ENCODE measurements at regions not wholly inside any gene's neighbourhood (a gene's known extent, or its start where the extent isn't known, plus 50 kb on each side); places are given as distances from the start of the nearest gene placed in this dataset.

DNA sequence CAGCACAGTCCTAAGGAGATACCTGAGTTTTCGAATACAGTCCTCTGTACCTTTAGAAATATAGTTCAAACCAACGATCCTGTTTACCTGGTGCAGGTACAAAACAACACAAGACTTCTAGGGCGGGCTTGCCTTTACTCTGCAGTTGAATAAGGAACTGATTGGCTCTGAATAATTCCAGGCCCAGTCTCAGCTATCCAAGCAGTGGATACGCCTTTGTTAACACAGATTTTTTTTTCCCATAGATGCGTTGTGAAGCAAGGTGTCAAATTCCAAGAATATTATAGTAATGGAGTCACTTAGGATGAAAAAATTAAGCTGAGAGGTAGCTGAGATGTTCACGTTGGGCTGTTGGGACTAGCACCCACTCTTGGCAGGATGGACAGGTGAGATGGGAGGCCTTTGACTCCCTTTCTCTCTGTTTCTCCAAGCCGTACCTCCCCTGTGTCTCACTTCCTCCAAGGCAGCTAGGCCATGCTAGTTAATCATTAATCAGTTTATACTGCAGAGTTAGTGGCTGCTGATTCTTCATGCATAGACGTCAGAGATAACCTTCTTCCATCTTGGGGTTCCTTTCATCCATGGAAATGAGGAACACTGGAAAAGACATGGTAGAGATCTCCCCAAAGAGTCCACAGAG lies 380.8 kb upstream of the ACVR2A start:
- H3K27me3 ChIP-seq (ENCODE audit: control insufficient read depth, insufficient read depth, low read length), result no peaks in the 10 kb centered on the region
- H3K9ac ChIP-seq (ENCODE audit: low read length in 3 of 3), result peak overlapping the region in 1 of 3 donors; percentile 8
- peak overlapping the region; percentile 82 to 91 for H3K27ac ChIP-seq (ENCODE audit: low read depth in 2 of 2, low read length in 2 of 2)
- intact Hi-C loops (cut with DNase I), result no loop called here
- TF ChIP-seq, protein P1, sequence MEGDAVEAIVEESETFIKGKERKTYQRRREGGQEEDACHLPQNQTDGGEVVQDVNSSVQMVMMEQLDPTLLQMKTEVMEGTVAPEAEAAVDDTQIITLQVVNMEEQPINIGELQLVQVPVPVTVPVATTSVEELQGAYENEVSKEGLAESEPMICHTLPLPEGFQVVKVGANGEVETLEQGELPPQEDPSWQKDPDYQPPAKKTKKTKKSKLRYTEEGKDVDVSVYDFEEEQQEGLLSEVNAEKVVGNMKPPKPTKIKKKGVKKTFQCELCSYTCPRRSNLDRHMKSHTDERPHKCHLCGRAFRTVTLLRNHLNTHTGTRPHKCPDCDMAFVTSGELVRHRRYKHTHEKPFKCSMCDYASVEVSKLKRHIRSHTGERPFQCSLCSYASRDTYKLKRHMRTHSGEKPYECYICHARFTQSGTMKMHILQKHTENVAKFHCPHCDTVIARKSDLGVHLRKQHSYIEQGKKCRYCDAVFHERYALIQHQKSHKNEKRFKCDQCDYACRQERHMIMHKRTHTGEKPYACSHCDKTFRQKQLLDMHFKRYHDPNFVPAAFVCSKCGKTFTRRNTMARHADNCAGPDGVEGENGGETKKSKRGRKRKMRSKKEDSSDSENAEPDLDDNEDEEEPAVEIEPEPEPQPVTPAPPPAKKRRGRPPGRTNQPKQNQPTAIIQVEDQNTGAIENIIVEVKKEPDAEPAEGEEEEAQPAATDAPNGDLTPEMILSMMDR (IDR thresholded peaks at IDR 0.05; ENCODE audit: borderline replicate concordance, extremely low read depth, insufficient read depth), result no peak
- peaks cover 0 to 20% (median 0%) of the 10 kb centered on the region in 3 donors for H3K4me1 ChIP-seq (ENCODE audit: control insufficient read depth in 2 of 3, insufficient read depth in 2 of 3, low read depth in 1 of 3, low read length in 3 of 3)
- H3K36me3 ChIP-seq (ENCODE audit: control insufficient read depth in 2 of 3, insufficient read depth in 3 of 3, low read length in 3 of 3), result no peaks in the 10 kb centered on the region
- no peaks in the 10 kb centered on the region for H3K9me3 ChIP-seq (ENCODE audit: control insufficient read depth in 2 of 3, insufficient read depth in 1 of 3, low read length in 3 of 3)
- H3K4me3 ChIP-seq (ENCODE audit: low read length in 3 of 3), result peak overlapping the region in 2 of 3 donors; percentile 8 to 18
- DNase-seq (peak in 3 of 5 donors; percentile 22 to 70 (median 58)), FAIRE-seq (peak; percentile 27)

DNA sequence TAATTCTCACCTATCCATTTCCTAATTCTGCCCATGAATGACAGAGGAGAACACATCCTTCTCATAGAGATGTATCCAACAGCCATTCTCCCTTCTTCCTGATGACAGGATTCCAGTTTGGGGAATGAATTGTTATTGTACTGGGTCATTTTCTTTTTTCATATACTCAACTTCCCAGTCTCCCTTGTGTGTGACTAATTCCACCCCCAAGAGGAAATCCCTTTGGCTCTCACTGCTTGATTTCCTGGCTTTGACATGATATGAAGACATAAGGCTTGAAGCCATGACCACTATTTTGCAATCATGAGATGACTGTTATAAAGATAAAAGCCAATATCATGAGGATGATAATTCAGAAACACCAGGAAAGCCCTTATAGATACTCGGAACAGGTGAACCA lies 384.7 kb upstream of the ACVR2A start:
- Histone ChIP-seq H3K4me1 (ENCODE audit: control insufficient read depth in 2 of 3, insufficient read depth in 2 of 3, low read depth in 1 of 3, low read length in 3 of 3) (peaks cover 0 to 15% (median 0%) of the 10 kb centered on the region in 3 donors), H3K9me3 (ENCODE audit: control insufficient read depth in 2 of 3, insufficient read depth in 1 of 3, low read length in 3 of 3) (no peaks in the 10 kb centered on the region), H3K9ac (ENCODE audit: low read length in 3 of 3) (no peak overlapping the region), H3K4me3 (ENCODE audit: low read length in 3 of 3) (no peak overlapping the region), H3K27ac (ENCODE audit: low read depth in 2 of 2, low read length in 2 of 2) (no peak overlapping the region), H3K36me3 (ENCODE audit: control insufficient read depth in 2 of 3, insufficient read depth in 3 of 3, low read length in 3 of 3) (no peaks in the 10 kb centered on the region), H3K27me3 (ENCODE audit: control insufficient read depth, insufficient read depth, low read length) (no peaks in the 10 kb centered on the region)
- DNase-seq, result no peak
- FAIRE-seq, result no peak
- TF ChIP-seq, protein P1 (IDR thresholded peaks at IDR 0.05; ENCODE audit: borderline replicate concordance, extremely low read depth, insufficient read depth), result no peak
- intact Hi-C loops (cut with DNase I), result no loop called here

DNA sequence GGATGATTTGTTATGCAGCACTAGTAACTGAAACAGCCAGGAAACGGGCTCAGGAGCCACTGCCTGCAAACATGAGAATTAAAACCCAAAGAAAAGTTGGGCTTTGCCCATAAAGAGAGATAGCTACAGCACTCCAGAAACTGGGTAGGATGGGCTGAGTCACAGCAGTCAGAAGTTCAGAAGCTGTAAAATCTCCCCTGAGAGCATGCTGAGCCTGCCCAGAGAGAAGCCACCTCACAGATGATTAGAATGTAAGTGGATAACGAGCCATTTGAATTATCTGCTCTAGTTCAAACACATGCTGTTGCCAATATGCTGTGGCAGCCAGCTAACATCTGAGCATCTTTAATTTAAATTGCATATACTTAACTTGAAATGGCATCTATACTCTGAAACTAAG lies 388.1 kb upstream of the ACVR2A start:
- TF ChIP-seq, protein P1 (IDR thresholded peaks at IDR 0.05; ENCODE audit: borderline replicate concordance, extremely low read depth, insufficient read depth), result no peak
- H3K4me1 ChIP-seq (ENCODE audit: control insufficient read depth in 2 of 3, insufficient read depth in 2 of 3, low read depth in 1 of 3, low read length in 3 of 3), result no peaks in the 10 kb centered on the region
- H3K36me3 ChIP-seq (ENCODE audit: control insufficient read depth in 2 of 3, insufficient read depth in 3 of 3, low read length in 3 of 3), result no peaks in the 10 kb centered on the region
- intact Hi-C loops (cut with DNase I), result no loop called here
- no peaks in the 10 kb centered on the region for H3K9me3 ChIP-seq (ENCODE audit: control insufficient read depth in 2 of 3, insufficient read depth in 1 of 3, low read length in 3 of 3)
- H3K27ac ChIP-seq (ENCODE audit: low read depth in 2 of 2, low read length in 2 of 2), result no peak overlapping the region
- no peak for FAIRE-seq
- H3K9ac ChIP-seq (ENCODE audit: low read length in 3 of 3), result no peak overlapping the region
- H3K27me3 ChIP-seq (ENCODE audit: control insufficient read depth, insufficient read depth, low read length), result no peaks in the 10 kb centered on the region
- no peak for DNase-seq
- no peak overlapping the region for H3K4me3 ChIP-seq (ENCODE audit: low read length in 3 of 3)

All from kidney (tissue), 13 donors.